ENCODE measurements at regions not wholly inside any gene's neighbourhood (a gene's known extent, or its start where the extent isn't known, plus 50 kb on each side); places are given as distances from the start of the nearest gene placed in this dataset.

GRCh38 chr10:78650122-78650521 is 418.6 kb upstream of the ZMIZ1 start:
- H3K9me3 ChIP-seq (ENCODE audit: control insufficient read depth, insufficient read depth, low read length) = no peaks in the 10 kb centered on the region
- no peak overlapping the region for H3K4me3 ChIP-seq (ENCODE audit: low read depth, low read length)
- H3K27me3 ChIP-seq (ENCODE audit: control insufficient read depth, insufficient read depth, low read length) = no peaks in the 10 kb centered on the region
- no peaks in the 10 kb centered on the region for H3K36me3 ChIP-seq (ENCODE audit: control insufficient read depth, insufficient read depth, low read length)
- H3K9ac ChIP-seq (ENCODE audit: low read depth, low read length) = no peak overlapping the region
- H3K27ac ChIP-seq (ENCODE audit: low read depth, low read length) = no peak overlapping the region
- no peaks in the 10 kb centered on the region for H3K4me1 ChIP-seq (ENCODE audit: control insufficient read depth, insufficient read depth, low read length)

DNA sequence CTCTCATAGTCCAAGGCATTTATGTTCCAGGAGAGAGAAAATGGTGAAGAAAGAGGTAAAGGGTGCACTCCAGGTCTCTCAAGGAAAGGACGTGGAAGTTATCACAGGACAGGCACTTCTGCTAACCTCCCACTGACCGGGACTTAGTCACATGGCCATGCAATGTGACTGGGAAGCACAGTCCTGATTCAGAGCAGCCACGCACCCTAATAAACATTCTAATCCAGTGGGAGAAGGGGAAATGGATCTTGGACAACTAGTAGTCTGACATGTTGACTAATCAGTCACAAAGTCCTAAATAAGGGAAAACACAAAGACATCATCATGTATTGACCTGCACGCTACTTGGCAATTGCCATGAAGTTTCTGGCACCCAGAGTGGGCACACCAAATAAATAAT is 417.5 kb upstream of the ZMIZ1 start:
- no peak overlapping the region for H3K9ac ChIP-seq (ENCODE audit: low read depth, low read length)
- H3K27me3 ChIP-seq (ENCODE audit: control insufficient read depth, insufficient read depth, low read length) = no peaks in the 10 kb centered on the region
- H3K36me3 ChIP-seq (ENCODE audit: control insufficient read depth, insufficient read depth, low read length) = no peaks in the 10 kb centered on the region
- no peaks in the 10 kb centered on the region for H3K9me3 ChIP-seq (ENCODE audit: control insufficient read depth, insufficient read depth, low read length)
- H3K4me1 ChIP-seq (ENCODE audit: control insufficient read depth, insufficient read depth, low read length) = no peaks in the 10 kb centered on the region
- H3K27ac ChIP-seq (ENCODE audit: low read depth, low read length) = no peak overlapping the region
- no peak overlapping the region for H3K4me3 ChIP-seq (ENCODE audit: low read depth, low read length)

- Histone ChIP-seq H3K4me3 (ENCODE audit: low read depth, low read length) (no peak overlapping the region), H3K27ac (ENCODE audit: low read depth, low read length) (no peak overlapping the region), H3K9me3 (ENCODE audit: control insufficient read depth, insufficient read depth, low read length) (no peaks in the 10 kb centered on the region), H3K9ac (ENCODE audit: low read depth, low read length) (no peak overlapping the region), H3K27me3 (ENCODE audit: control insufficient read depth, insufficient read depth, low read length) (no peaks in the 10 kb centered on the region), H3K36me3 (ENCODE audit: control insufficient read depth, insufficient read depth, low read length) (no peaks in the 10 kb centered on the region), H3K4me1 (ENCODE audit: control insufficient read depth, insufficient read depth, low read length) (no peaks in the 10 kb centered on the region)
Measured at GRCh38 chr10:78653555-78653954, 415.2 kb upstream of the ZMIZ1 start.

GRCh38 chr10:78654047-78654590 is 414.6 kb upstream of the ZMIZ1 start:
- Histone ChIP-seq H3K9ac (ENCODE audit: low read depth, low read length) (no peak overlapping the region), H3K36me3 (ENCODE audit: control insufficient read depth, insufficient read depth, low read length) (no peaks in the 10 kb centered on the region), H3K4me3 (ENCODE audit: low read depth, low read length) (no peak overlapping the region), H3K4me1 (ENCODE audit: control insufficient read depth, insufficient read depth, low read length) (no peaks in the 10 kb centered on the region), H3K9me3 (ENCODE audit: control insufficient read depth, insufficient read depth, low read length) (no peaks in the 10 kb centered on the region), H3K27ac (ENCODE audit: low read depth, low read length) (no peak overlapping the region), H3K27me3 (ENCODE audit: control insufficient read depth, insufficient read depth, low read length) (no peaks in the 10 kb centered on the region)

DNA sequence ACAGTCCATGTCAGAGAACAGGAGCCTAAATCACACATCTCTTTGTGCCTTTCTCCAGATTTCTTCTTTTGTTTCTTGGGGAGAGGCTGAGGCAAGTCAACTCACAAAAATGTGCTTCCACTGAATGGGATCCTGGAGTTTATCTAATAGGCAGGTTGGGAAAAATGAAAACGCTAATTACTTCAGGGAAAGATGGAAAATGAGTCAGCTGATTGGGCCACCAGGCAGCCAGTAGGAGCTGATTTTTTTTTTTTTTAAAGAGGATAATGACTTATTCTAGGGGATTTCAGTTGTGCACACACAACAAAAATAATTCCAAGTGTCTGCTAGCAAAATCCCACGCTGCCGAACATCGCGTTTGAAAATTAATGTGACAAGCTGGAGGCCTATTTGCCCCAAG is 412.8 kb upstream of the ZMIZ1 start:
- no peak overlapping the region for H3K9ac ChIP-seq (ENCODE audit: low read depth, low read length)
- no peaks in the 10 kb centered on the region for H3K27me3 ChIP-seq (ENCODE audit: control insufficient read depth, insufficient read depth, low read length)
- no peak overlapping the region for H3K4me3 ChIP-seq (ENCODE audit: low read depth, low read length)
- no peaks in the 10 kb centered on the region for H3K9me3 ChIP-seq (ENCODE audit: control insufficient read depth, insufficient read depth, low read length)
- no peaks in the 10 kb centered on the region for H3K4me1 ChIP-seq (ENCODE audit: control insufficient read depth, insufficient read depth, low read length)
- H3K27ac ChIP-seq (ENCODE audit: low read depth, low read length) = no peak overlapping the region
- no peaks in the 10 kb centered on the region for H3K36me3 ChIP-seq (ENCODE audit: control insufficient read depth, insufficient read depth, low read length)

DNA sequence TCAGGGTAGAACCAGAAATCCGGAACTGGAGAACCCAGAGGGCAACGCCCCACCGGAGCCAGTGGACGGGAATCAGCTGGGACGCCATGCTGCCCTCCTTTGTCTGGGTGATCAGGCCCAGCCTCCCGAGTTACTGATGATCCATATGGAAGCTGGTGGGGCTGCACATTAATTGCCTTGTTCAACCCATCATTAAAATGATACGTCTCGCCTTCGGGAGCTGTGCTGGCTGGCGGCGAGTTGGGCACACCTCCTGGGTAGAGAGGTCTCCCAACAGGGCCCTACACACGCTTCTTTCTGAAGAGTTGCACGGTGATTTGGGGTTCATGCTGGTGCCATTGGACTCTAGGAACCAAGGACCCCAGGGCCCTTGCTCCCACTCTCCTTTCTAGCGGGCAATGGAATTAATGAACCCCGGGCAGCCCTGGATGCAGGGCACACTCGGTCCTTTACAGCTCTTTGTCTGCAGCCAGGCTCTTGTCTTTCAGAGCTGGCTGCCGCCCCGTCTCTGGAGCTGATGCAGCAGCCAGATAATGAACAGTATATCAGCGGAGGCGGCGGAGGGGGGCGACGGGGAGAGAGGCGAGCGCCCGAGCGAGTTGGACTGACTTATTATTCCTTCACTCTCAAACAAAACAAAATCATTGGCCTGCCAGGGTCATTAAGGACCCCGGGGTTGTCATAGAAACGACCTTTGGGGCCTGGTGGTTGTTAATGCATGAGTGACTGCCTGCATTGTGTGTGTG is 412.2 kb upstream of the ZMIZ1 start:
- Histone ChIP-seq H3K9me3 (ENCODE audit: control insufficient read depth, insufficient read depth, low read length) (no peaks in the 10 kb centered on the region), H3K27ac (ENCODE audit: low read depth, low read length) (peak overlapping the region; percentile 61), H3K9ac (ENCODE audit: low read depth, low read length) (no peak overlapping the region), H3K4me3 (ENCODE audit: low read depth, low read length) (no peak overlapping the region), H3K27me3 (ENCODE audit: control insufficient read depth, insufficient read depth, low read length) (no peaks in the 10 kb centered on the region), H3K4me1 (ENCODE audit: control insufficient read depth, insufficient read depth, low read length) (no peaks in the 10 kb centered on the region), H3K36me3 (ENCODE audit: control insufficient read depth, insufficient read depth, low read length) (no peaks in the 10 kb centered on the region)

DNA sequence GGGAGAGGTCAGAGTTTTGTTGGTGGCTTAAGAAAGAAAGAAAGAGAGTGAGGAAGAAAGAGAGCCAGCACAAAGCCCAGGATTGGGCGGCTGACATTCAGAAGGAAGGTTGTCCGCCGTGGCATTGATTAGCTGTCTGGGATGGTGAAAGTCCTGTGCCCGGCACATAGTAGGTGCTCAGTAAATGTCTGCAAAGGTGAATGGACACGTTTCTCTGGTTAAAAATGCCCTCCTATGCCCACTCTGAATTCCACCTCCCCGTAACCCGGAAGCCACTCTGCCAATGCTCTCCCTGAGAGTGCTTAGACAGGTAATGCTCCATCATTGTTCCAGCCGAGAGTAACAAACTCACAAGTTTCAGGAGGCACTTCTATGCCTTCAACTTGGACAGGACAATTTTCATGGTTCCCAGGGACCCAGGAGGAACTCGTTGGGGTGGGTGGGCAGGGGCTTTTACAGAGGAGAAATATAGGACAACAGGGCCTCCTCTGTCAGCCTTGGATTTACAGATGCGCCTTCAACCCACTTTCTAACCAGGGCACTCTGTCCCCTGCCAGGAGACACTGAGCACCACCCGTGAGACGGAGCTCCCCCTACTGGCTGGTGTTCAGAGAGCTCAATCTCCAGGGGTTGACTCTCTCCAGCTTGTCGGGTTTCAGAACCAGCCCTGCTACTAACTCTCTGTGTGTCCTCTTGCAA is 411.5 kb upstream of the ZMIZ1 start:
- Histone ChIP-seq H3K36me3 (ENCODE audit: control insufficient read depth, insufficient read depth, low read length) (no peaks in the 10 kb centered on the region), H3K27ac (ENCODE audit: low read depth, low read length) (peak overlapping the region; percentile 10), H3K4me3 (ENCODE audit: low read depth, low read length) (no peak overlapping the region)

GRCh38 chr10:78657862-78658165 is 411.0 kb upstream of the ZMIZ1 start:
- Histone ChIP-seq H3K4me1 (ENCODE audit: control insufficient read depth, insufficient read depth, low read length) (no peaks in the 10 kb centered on the region), H3K9ac (ENCODE audit: low read depth, low read length) (no peak overlapping the region), H3K4me3 (ENCODE audit: low read depth, low read length) (no peak overlapping the region), H3K36me3 (ENCODE audit: control insufficient read depth, insufficient read depth, low read length) (no peaks in the 10 kb centered on the region), H3K27ac (ENCODE audit: low read depth, low read length) (no peak overlapping the region), H3K27me3 (ENCODE audit: control insufficient read depth, insufficient read depth, low read length) (no peaks in the 10 kb centered on the region), H3K9me3 (ENCODE audit: control insufficient read depth, insufficient read depth, low read length) (no peaks in the 10 kb centered on the region)

More for the DNA sequence above, 411.5 kb upstream of the ZMIZ1 start:
- no peaks in the 10 kb centered on the region for H3K4me1 ChIP-seq (ENCODE audit: control insufficient read depth, insufficient read depth, low read length)
- no peaks in the 10 kb centered on the region for H3K27me3 ChIP-seq (ENCODE audit: control insufficient read depth, insufficient read depth, low read length)
- no peaks in the 10 kb centered on the region for H3K9me3 ChIP-seq (ENCODE audit: control insufficient read depth, insufficient read depth, low read length)
- H3K9ac ChIP-seq (ENCODE audit: low read depth, low read length) = no peak overlapping the region

DNA sequence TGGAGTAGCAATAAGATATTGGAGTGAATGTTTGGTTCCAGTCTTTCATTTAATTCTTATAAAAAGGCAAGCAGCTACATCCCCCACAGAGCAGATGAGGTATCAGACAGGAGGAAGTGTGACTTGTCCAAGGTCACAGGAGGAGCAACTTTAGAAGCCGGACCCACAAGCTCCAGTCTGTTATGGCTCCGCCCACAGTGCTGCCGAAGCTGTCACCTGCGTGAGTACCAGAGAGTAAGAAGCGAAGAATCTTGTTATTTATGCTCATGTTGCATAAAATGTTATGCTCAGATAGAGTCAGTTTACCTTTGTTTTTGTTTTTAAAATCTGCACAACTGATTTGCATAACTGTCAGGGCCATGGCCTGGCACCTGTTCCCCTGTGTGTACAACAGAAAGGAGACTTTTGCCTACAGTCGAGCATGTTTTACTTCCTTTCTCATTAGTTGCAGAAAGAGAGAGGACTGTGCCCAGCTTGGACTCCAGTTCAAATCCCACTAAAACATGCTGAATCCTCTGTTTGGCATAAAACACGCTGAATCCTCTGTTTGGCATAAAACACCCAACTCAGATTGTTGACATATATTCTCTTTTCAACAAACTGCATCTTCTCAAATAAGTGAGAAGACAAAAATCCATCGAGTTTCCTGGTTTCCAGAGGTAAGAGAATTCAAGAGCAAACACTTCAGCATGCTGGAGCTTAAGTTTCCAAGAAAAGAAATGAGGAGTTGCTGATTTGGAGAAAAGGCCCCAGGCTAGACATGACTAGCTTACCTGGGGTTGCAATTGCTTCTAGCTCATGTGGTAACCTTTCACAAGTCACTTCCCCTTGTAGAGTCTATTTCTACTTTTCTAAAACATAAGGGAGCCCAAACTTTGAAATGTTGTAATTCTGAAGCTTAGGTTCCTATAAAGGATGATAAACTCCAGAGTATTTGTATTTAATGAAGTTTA is 409.8 kb upstream of the ZMIZ1 start:
- no peaks in the 10 kb centered on the region for H3K4me1 ChIP-seq (ENCODE audit: control insufficient read depth, insufficient read depth, low read length)
- no peak overlapping the region for H3K9ac ChIP-seq (ENCODE audit: low read depth, low read length)
- H3K9me3 ChIP-seq (ENCODE audit: control insufficient read depth, insufficient read depth, low read length) = peaks cover 2% of the 10 kb centered on the region
- H3K36me3 ChIP-seq (ENCODE audit: control insufficient read depth, insufficient read depth, low read length) = no peaks in the 10 kb centered on the region
- H3K27me3 ChIP-seq (ENCODE audit: control insufficient read depth, insufficient read depth, low read length) = no peaks in the 10 kb centered on the region
- no peak overlapping the region for H3K27ac ChIP-seq (ENCODE audit: low read depth, low read length)
- no peak overlapping the region for H3K4me3 ChIP-seq (ENCODE audit: low read depth, low read length)

- Histone ChIP-seq H3K27ac (ENCODE audit: low read depth, low read length) (no peak overlapping the region), H3K4me1 (ENCODE audit: control insufficient read depth, insufficient read depth, low read length) (no peaks in the 10 kb centered on the region), H3K4me3 (ENCODE audit: low read depth, low read length) (no peak overlapping the region), H3K27me3 (ENCODE audit: control insufficient read depth, insufficient read depth, low read length) (no peaks in the 10 kb centered on the region), H3K9me3 (ENCODE audit: control insufficient read depth, insufficient read depth, low read length) (peaks cover 8% of the 10 kb centered on the region), H3K36me3 (ENCODE audit: control insufficient read depth, insufficient read depth, low read length) (no peaks in the 10 kb centered on the region), H3K9ac (ENCODE audit: low read depth, low read length) (no peak overlapping the region)
Measured at GRCh38 chr10:78659598-78659967, 409.2 kb upstream of the ZMIZ1 start.
